T47D (cell line): ENCODE measurements at regions not wholly inside any gene's neighbourhood (a gene's known extent, or its start where the extent isn't known, plus 50 kb on each side); places are given as distances from the start of the nearest gene placed in this dataset.
"Not testable (repeated sequence)": the region's sequence is repeated elsewhere in the genome, so short reads cannot be mapped to it uniquely, and the experiment has no call there.

Experiments
- DNase-seq, 2 experiments: peaks; one replicate each; pipeline versions ENCODE4 v3.0.0 to v3.0.0-alpha.2; 2011 to 2012; ENCODE audit warnings: low read depth in 1 of 2, low spot score in 1 of 2
- JUND ChIP-seq: IDR thresholded peaks from 2 replicates; pipeline ENCODE4 v1.6.1; 2012; ENCODE audit warnings: low read depth
- in situ Hi-C: cut with HindIII; loops from 2 replicates; pipeline ENCODE4 v1.10.0; 2016; ENCODE audit warnings: low sequenced_read_pairs, low pct_unique_long_range_greater_than_20kb

DNA sequence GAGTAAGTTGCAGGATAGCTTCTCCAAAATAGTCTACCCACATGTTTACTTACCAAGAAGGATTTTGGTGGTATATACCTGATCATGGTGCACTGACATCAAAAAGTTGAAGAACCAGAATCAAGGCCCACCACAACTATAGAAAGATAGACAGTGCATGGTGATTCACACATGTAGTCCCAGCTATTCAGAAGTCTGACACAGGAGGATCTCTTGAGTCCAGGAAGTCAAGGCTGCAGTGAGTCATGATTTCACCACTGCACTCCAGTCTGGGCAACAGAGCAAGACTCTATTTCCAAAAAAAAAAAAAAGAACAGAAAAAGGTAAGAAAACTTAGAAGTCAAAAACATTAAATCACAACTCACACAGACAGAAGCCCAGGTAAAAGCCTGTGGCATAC, 422.2 kb upstream of the FOXG1 start:
- DNase-seq: no peak
- in situ Hi-C loops: no loop called here
- TF ChIP-seq JUND: no peak

DNA sequence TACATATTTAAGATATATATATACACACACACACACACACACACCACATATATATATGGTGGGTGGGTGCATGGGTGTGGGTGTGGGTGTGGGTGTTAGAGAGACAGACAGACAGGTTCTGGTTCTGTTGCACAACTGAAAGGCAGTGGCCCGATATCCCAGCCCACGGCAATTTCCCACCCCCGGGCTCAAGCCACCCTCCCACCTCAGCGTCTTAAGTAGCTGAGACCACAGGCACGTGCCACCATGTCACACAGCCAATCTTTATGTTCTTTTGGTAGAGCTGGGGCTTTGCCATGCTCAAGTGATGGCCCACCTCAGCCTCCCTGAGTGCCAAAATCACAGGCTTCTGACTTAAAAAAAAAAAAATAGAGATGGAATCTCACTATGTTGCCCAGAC, 417.8 kb upstream of the FOXG1 start:
- in situ Hi-C loops: no loop called here
- TF ChIP-seq JUND: no peak
- DNase-seq: no peak

DNA sequence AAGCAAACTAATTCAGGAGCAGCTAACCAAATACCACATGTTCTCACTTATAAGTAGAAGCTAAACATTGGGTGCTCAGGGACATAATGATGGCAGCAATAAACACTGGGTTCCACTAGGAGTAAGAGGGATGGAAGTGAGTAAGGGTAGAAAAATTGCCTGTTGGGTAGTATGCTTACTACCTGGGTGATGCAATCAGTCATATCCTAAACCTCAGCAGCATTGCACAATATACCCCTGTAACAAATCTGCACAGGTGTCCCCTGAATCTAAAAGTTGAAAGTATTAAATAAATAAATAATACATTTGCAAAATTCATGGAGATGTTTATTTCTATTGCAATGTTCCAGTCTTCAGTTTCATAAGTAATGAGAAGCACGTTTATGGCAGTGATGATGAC, 409.8 kb upstream of the FOXG1 start:
- no peak for TF ChIP-seq JUND
- no peak for DNase-seq
- in situ Hi-C loops: no loop called here

DNA sequence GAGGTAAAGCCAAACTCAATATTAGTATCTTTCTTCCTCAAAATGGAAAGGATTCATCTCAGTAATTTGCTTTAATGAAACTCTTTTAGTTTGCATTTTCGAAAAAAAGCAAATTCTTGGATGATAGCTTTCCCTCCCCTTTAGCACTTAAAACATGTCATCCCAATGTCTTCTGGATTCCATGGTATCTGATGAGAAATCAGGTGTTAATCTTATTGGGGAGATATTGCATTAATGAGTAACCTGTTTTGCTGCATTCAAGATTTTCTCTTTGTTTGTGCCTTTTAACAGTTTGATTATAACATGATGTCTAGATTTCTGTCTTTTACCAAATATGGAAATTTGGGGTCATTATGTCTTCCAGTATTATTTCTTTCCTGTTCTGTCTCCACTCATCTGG, 405.1 kb upstream of the FOXG1 start:
- no peak for DNase-seq
- no peak for TF ChIP-seq JUND
- in situ Hi-C loops: no loop called here

DNA sequence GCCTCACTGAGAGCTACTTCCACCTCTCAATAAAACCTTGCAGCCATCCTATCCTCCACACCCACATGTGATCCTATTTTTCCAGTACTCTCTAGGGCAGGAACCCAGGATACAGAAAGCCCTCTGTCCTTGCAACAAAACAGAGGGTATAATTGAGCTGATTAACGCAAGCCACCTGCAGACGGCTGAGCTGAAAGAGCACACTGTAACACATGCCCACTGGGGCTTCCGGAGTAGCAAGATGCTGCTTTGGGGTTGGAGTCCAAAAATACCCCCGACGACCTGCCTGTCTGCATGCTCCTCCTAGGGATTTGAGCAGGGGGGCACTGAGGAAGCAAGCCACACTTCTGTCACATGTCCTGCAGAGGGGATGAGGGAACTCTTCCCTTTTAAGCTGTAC, 401.1 kb upstream of the FOXG1 start:
- no peak for DNase-seq
- in situ Hi-C loops: no loop called here
- no peak for TF ChIP-seq JUND

DNA sequence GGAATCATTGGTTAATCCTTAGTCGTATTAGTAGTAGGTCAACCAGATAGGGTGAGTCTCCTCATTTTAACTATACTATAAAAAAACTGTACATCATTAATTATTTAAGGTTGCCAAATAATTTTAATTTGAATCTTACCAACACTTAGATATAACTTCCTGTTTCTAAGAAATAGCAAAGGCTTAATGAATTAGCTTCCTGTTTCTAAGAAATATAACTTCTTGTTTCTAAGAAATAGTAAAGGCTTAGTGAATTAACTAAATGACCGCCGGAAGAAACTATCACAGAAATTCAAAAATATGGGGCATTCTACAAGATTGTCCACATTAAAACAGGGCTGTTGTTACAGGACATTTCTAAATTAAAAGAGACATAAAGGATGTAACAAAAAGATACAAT, 392.9 kb upstream of the FOXG1 start:
- in situ Hi-C loops: no loop called here
- TF ChIP-seq JUND: no peak
- DNase-seq: no peak

DNA sequence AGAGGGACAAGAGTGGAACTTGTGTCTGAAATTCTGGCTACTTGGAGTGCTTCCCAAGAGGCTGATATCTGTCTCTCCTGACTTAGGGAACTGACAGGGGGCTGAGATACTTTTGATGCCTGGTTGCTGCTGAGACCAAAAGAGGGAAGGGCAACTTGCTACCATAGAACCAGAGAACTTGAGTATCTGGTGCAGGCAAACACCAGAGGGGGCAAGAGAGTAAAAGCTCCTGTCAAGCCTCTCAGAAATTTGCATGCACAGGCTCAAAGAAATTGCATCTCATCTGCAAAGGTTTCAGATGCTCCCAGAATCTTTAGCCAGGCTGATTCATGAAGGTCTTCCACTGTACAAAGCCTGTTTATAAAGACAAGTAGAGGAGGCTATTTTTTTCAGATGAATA, 391.3 kb upstream of the FOXG1 start:
- in situ Hi-C loops: no loop called here
- no peak for TF ChIP-seq JUND

DNA sequence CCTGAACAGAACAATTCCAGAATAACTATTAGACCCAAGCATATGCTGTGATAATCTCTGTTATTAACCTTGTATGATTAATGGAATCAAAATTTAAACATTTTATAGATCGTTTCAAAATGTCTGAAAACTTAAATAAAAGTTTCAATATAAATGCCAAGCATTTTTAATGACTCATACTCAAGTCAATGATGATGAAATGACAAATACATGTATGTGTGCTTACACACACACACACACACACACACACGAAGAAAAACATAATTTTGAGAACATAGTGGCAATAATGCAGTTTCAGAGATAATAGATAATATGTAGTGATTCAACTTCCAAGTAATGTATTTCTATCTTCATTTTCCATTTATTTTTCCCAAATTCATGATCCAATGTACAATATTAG, 384.9 kb upstream of the FOXG1 start:
- in situ Hi-C loops: no loop called here
- no peak for DNase-seq
- TF ChIP-seq JUND: no peak

More for the DNA sequence above, 391.3 kb upstream of the FOXG1 start:
- peak; percentile 9 to 70 for DNase-seq

DNA sequence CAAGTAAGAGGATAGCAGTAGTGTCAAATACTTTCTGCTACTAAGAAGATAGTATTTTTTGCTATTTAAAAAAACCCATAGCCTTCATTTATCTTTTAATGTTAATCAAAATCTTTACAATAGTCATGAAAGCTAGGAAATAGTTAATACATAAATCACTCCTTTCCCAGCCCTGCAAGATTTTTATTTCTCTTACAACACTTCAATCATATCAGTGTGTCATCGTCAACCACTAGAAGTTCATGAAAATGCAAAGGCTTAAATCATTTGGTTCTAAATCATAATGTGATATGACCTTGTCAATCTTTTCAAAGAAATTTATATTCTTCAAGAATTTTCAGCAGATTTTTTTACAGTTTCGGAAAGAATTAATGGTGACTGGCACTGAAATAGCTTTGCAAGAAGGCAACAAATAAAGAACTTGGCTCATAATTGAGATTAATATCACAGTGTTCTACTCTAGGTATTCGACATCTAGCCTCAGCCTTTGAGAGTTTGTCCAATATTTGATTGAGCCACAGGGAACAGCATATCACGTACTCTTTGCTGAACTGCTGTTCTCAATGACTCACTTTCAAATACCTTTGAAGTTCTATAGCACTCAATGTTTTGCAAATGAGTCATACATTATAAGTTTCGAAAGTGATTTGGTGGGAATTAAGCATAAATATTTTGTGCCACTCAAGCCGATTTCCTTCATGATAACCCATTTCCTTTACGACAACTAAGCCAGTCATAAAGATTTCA, 384.0 kb upstream of the FOXG1 start:
- no peak for TF ChIP-seq JUND
- in situ Hi-C loops: no loop called here
- DNase-seq: peak in 1 of 2 experiments; percentile 12

DNA sequence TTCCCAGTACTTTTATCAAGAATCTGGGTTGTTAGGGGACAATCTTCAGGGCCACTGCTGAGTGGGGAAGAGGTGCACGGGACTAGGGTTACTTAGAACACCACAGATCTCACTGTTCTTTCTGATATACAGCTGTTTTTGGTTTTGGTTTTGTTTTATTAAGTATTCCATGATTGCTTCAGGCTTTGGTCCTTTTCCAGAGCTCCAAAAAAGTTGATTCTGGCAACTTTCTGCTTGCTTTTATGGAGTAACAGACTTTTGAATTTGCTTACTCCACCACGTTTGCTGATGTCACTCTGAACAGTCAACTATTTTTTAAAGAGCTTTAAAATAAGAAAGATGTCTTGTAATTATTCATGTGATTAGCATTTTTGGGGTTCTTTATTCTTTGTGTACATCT, 368.1 kb upstream of the FOXG1 start:
- in situ Hi-C loops: no loop called here
- no peak for DNase-seq
- TF ChIP-seq JUND: no peak

DNA sequence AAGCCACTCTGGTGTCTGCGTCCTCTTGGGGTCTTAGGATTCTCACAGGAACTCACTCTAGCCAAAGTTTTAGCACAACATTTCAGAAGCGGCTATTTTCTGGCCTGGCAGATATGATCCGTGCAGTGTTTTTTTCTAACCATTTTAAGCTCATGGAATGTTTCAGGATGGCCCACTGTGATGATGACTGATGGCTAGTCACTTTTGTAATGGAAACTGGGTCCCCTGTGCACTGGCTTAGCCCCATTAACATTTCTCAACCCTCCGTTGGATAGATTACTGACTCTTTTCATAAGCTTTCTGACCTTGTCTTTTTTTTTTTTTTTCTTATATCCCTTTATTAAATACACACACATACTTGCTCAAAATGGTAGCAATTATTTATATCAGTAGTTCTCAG, 364.9 kb upstream of the FOXG1 start:
- in situ Hi-C loops, DNase-seq: not testable (repeated sequence)

DNA sequence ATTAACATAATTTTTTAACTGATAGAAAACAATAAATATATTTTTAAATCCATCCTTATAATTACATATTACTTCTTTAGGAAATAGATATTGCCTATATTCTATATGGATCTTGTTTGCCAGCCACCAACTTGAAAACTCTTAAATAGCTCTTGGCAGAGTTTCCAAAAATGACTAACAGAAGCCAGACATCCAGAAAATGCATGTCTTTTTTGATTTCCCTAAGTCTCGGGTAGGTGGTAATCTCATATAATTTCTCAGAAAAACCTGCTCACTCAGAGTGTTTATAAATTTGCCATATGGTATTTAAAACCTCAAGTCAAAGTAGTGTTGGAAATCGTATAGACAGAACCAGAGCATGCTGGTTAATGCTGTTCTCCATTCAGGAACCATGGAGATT, 360.4 kb upstream of the FOXG1 start:
- no peak for DNase-seq
- no peak for TF ChIP-seq JUND
- in situ Hi-C loops: no loop called here

DNA sequence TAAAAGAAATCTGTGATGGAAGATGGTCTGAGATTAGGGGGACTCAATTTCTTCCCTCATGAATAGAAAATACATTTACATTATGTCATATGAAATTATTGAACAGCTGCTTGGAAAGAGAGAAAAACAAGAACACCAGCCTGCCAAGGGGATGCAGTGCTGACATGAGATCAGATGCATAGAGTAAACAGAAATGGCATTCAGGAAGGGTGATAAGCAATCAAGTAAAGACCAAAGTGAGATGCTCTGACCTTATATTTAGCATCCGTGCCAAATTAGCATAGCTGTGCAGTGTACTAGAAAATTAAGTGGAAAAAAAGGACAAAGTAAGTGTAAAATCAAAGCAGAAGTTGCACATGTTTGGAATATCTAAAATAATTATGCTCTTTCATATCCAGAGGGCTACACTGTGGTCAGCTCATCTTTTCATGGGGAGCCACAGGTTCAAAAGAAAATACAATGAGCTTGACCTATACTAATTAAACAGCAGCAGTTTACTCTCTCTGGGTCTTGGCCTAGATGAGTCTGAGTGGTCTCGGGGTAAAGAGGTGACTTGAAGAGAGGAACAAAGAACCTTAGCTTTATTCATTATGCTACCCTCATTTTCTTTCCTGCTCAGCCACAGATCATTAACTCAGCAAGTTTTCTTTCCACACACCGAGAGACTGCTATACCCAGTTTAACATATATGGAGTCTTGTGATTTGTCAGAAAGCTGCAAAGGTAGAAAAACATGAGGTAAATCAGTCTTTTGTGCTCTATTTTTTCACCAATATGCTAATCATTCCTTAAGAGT, 359.4 kb upstream of the FOXG1 start:
- TF ChIP-seq JUND: no peak
- no peak for DNase-seq
- in situ Hi-C loops: no loop called here
